Ovary (tissue), 7 donors: ENCODE measurements at regions not wholly inside any gene's neighbourhood (a gene's known extent, or its start where the extent isn't known, plus 50 kb on each side); places are given as distances from the start of the nearest gene placed in this dataset.

Source experiments
- DNase-seq, 5 donors: peaks; one replicate each; pipeline ENCODE4 v3.0.0-alpha.2; 2019 to 2020
- H3K27ac ChIP-seq, 2 donors: fragments of 200-600 bp; one replicate each; pipeline versions ENCODE4 v1.5.1 to v1.8.0; 2019 to 2022
- H3K27me3 ChIP-seq: fragments of 200-600 bp; one replicate; pipeline ENCODE4 v1.8.0; 2022
- H3K36me3 ChIP-seq: fragments of 200-600 bp; sonication (generic); one replicate; pipeline ENCODE4 v1.5.1; 2019
- H3K4me1 ChIP-seq: one replicate; pipeline ENCODE4 v1.8.1; 2013; ENCODE audit warnings: mild to moderate bottlenecking, moderate library complexity; ENCODE audit not compliant: insufficient read depth
- H3K4me3 ChIP-seq: fragments of 200-600 bp; sonication (generic); one replicate; pipeline ENCODE4 v1.5.1; 2017
- H3K9me3 ChIP-seq, 2 donors: fragments of 200-600 bp in 1 of 2; sonication (generic) in 1 of 2; one replicate each; pipeline versions ENCODE4 v1.5.1 to v1.8.1; 2013 to 2019; ENCODE audit warnings: mild to moderate bottlenecking in 1 of 2, moderate library complexity in 1 of 2
- EP300 ChIP-seq: sonication (generic); formaldehyde crosslinking; IDR thresholded peaks from one replicate; pipeline ENCODE4 v1.6.1; 2017; ENCODE audit warnings: antibody characterized with exemption
- POLR2A ChIP-seq: fragments of 450-650 bp; IDR thresholded peaks from one replicate; pipeline ENCODE4 v1.6.1; 2017; ENCODE audit warnings: antibody characterized with exemption, mild to moderate bottlenecking, moderate library complexity
- WGBS, 3 donors: extraction: QIAGEN DNeasy Blood & Tissue Kit in 1 of 3; methylation state at CpG; one replicate each; pipeline versions ENCODE4 v1.1.5 to v1.1.7; 2013 to 2017; 5-methylcytosine and 5-hydroxymethylcytosine counted together
- intact Hi-C, 4 donors: fragments of 100-400 bp; cut with DNase I; formaldehyde crosslinking; loops; one replicate each; pipeline versions ENCODE4 v1.11.0 to v1.15.1; 2022 to 2023
- TF ChIP-seq, protein P1 (sequence below), 3 donors: fragments of 450-650 bp in 2 of 3; fragments of 200-600 bp in 1 of 3; IDR thresholded peaks; one replicate each; pipeline versions ENCODE4 v1.5.1 to v1.8.0; 2016 to 2022; ENCODE audit warnings: antibody characterized with exemption in 3 of 3, mild to moderate bottlenecking in 1 of 3
- donor health status: DM: no; HTN: no; CAD: no; lungs with moderate emphysema.
- donor health status: DM: no; HTN: no; CAD: no.
- donor health status: Bipolar disorder and iron deficiency.
- donor health status: DM: no; HTN: no; CAD: no.
- donor health status: DM: yes; HTN: yes; CAD: no.

DNA sequence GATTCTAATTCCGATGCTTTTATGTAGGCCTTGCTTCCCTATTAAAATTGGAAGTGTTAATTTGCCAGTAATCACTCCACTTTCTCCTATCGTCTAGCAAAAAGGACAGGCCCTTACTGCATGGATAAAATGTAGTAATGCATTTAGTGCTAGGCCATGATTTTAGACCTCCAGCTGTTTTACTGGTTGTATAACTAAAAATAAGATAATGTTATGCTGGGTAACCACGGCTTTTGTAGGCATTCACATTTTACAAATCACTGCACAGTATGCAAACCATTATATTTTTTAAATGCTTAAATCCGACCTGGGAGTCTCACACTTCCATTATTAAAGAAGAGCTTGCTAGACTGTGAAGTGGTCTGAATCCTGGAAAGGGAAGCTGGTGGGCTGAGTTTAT is 179.5 kb downstream of the TFAP2A start:
- Histone ChIP-seq H3K4me3 (no peak overlapping the region), H3K36me3 (no peaks in the 10 kb centered on the region), H3K27ac (no peak overlapping the region), H3K27me3 (no peaks in the 10 kb centered on the region), H3K9me3 (no peaks in the 10 kb centered on the region), H3K4me1 (no peaks in the 10 kb centered on the region)
- intact Hi-C loops = no loop called here
- TF ChIP-seq, protein P1, sequence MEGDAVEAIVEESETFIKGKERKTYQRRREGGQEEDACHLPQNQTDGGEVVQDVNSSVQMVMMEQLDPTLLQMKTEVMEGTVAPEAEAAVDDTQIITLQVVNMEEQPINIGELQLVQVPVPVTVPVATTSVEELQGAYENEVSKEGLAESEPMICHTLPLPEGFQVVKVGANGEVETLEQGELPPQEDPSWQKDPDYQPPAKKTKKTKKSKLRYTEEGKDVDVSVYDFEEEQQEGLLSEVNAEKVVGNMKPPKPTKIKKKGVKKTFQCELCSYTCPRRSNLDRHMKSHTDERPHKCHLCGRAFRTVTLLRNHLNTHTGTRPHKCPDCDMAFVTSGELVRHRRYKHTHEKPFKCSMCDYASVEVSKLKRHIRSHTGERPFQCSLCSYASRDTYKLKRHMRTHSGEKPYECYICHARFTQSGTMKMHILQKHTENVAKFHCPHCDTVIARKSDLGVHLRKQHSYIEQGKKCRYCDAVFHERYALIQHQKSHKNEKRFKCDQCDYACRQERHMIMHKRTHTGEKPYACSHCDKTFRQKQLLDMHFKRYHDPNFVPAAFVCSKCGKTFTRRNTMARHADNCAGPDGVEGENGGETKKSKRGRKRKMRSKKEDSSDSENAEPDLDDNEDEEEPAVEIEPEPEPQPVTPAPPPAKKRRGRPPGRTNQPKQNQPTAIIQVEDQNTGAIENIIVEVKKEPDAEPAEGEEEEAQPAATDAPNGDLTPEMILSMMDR (IDR thresholded peaks at IDR 0.05) = no peak
- TF ChIP-seq POLR2A (no peak), EP300 (no peak)
- 51 to 68% (median 53%) methylated on average over 4 of the region's 4 CpGs for WGBS, 3 donors
- no peak for DNase-seq

DNA sequence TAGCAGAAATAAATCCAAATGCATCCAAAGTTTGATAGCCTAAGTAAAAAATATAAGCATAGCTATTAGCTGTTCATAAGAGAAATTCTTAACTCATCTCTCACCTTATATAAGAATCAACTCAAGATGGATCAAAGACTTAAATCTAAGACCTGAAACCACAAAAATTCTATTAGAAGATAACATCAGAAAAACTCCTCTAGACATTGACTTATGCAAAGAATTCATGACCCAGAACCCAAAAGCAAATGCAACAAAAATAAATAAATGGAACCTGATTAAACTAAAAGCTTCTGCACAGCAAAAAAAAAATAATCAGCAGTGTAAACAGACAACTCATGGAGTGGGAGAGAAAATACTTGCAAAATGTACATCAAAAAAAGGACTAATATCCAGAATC is 184.3 kb downstream of the TFAP2A start:
- Histone ChIP-seq H3K4me3 (no peak overlapping the region), H3K4me1 (no peaks in the 10 kb centered on the region), H3K27me3 (no peaks in the 10 kb centered on the region), H3K36me3 (no peaks in the 10 kb centered on the region), H3K9me3 (no peaks in the 10 kb centered on the region), H3K27ac (no peak overlapping the region)
- TF ChIP-seq, protein P1 (IDR thresholded peaks at IDR 0.05) = no peak
- TF ChIP-seq EP300 = no peak
- TF ChIP-seq POLR2A = no peak
- DNase-seq = no peak
- intact Hi-C loops = no loop called here

DNA sequence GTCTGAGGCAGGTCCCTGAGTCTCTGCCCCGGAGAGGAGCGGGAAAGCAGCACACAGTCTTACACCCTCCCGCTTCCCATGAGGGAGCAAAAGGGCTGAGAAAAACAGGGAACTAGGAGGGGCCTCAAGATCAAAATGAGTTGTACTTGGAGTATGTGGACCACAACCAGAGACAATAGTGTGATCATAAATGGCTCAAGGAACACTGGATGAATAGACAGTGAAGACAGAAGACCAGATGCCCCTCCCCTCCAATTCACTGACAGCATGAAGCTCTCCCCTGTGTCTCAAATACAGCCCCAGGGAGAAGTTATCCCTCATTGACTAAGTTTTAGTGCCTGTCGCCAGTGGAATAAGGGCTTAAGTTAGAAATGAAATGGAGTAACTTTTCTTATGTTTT is 191.0 kb downstream of the TFAP2A start:
- no peaks in the 10 kb centered on the region for H3K4me1 ChIP-seq
- no peak for DNase-seq
- H3K27me3 ChIP-seq = no peaks in the 10 kb centered on the region
- TF ChIP-seq POLR2A (no peak), EP300 (no peak)
- TF ChIP-seq, protein P1 (IDR thresholded peaks at IDR 0.05) = no peak
- no peak overlapping the region for H3K27ac ChIP-seq
- no peaks in the 10 kb centered on the region for H3K9me3 ChIP-seq
- no peak overlapping the region for H3K4me3 ChIP-seq
- intact Hi-C loops = no loop called here
- WGBS, 3 donors = 83 to 94% (median 86%) methylated on average over 4 of the region's 4 CpGs
- H3K36me3 ChIP-seq = no peaks in the 10 kb centered on the region

DNA sequence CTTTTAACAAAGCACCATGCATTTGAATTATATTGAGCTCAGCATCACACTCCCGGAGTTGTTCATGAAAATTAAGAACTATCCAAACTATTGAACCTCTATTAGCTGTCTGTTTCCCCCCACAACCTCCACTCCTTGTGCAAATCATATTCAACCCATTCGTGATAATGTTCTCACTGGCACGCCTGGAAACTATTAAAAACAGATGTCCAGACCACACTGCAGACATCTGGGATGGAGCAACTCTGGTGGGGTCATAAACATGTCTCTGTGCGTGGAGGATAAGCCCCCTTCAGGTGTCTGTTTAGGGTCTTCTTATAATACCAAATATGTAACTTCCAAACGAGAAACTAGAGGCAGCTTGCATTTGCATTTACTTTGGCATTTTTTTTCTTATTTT is 193.7 kb downstream of the TFAP2A start:
- no peak overlapping the region for H3K27ac ChIP-seq
- TF ChIP-seq POLR2A (no peak), EP300 (no peak)
- TF ChIP-seq, protein P1 (IDR thresholded peaks at IDR 0.05) = no peak
- no peaks in the 10 kb centered on the region for H3K27me3 ChIP-seq
- no peaks in the 10 kb centered on the region for H3K9me3 ChIP-seq
- no peaks in the 10 kb centered on the region for H3K36me3 ChIP-seq
- no peak for DNase-seq
- H3K4me1 ChIP-seq = no peaks in the 10 kb centered on the region
- intact Hi-C loops = no loop called here
- 10 to 11% (median 11%) methylated on average over 5 of the region's 5 CpGs for WGBS, 3 donors
- H3K4me3 ChIP-seq = no peak overlapping the region

DNA sequence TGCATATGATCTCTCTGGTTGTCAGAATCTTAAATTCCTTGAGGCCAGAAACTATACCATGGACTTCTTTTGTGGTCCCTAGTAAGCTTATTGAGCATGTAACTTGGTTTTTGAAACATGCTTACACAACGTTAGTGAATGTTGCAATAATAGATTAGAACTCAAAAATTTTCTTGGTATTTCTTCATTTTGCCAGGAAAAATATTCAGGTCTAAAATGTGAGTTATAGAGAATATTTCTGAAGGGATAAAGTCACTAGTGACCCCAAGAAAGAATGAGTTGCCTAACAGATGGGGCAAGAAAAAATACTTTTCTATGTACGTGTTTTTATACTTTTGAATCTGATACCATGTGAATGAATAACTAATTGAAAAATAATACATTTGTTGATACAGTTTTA is 195.4 kb downstream of the TFAP2A start:
- H3K36me3 ChIP-seq = no peaks in the 10 kb centered on the region
- no peak overlapping the region for H3K27ac ChIP-seq
- intact Hi-C loops = no loop called here
- WGBS, 3 donors = 74 to 87% (median 79%) methylated on average over 2 of the region's 2 CpGs
- TF ChIP-seq, protein P1 (IDR thresholded peaks at IDR 0.05) = no peak
- H3K4me3 ChIP-seq = no peak overlapping the region
- no peaks in the 10 kb centered on the region for H3K4me1 ChIP-seq
- H3K27me3 ChIP-seq = no peaks in the 10 kb centered on the region
- H3K9me3 ChIP-seq = no peaks in the 10 kb centered on the region
- DNase-seq = no peak
